Stimulated activated CD4-positive, alpha-beta T cell treated with anti-CD3 and anti-CD28 coated beads, Interleukin-2, amount 100 ng/mL, for 48 hours (primary cell): ENCODE measurements at regions not wholly inside any gene's neighbourhood (a gene's known extent, or its start where the extent isn't known, plus 50 kb on each side); places are given as distances from the start of the nearest gene placed in this dataset.
A peak's percentile ranks its signal among the peaks of the same experiment; 100 is the strongest.

ENCODE experiments used
- DNase-seq, 2 donors: peaks; one replicate each; pipeline ENCODE4 v3.0.0-alpha.2; 2020

DNA sequence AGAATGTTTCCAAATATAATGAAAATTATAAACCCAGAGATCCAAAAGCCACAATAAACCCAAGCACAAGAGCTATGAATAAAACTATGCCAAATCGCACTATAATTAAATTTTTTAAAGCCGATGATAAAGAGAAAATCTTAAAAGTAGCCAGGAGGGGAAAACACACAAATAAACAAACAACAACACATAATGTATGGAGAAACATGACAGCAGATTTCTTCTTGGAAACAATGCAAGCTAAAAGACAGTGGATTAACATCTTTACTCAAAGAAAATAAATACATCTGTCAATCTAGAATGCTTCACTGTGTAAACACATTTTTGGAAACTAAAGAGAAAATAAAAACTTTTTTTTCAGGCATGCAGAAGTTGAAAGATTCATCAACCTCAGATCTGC is 53.0 kb upstream of the SMOX start:
- DNase-seq: no peak

DNA sequence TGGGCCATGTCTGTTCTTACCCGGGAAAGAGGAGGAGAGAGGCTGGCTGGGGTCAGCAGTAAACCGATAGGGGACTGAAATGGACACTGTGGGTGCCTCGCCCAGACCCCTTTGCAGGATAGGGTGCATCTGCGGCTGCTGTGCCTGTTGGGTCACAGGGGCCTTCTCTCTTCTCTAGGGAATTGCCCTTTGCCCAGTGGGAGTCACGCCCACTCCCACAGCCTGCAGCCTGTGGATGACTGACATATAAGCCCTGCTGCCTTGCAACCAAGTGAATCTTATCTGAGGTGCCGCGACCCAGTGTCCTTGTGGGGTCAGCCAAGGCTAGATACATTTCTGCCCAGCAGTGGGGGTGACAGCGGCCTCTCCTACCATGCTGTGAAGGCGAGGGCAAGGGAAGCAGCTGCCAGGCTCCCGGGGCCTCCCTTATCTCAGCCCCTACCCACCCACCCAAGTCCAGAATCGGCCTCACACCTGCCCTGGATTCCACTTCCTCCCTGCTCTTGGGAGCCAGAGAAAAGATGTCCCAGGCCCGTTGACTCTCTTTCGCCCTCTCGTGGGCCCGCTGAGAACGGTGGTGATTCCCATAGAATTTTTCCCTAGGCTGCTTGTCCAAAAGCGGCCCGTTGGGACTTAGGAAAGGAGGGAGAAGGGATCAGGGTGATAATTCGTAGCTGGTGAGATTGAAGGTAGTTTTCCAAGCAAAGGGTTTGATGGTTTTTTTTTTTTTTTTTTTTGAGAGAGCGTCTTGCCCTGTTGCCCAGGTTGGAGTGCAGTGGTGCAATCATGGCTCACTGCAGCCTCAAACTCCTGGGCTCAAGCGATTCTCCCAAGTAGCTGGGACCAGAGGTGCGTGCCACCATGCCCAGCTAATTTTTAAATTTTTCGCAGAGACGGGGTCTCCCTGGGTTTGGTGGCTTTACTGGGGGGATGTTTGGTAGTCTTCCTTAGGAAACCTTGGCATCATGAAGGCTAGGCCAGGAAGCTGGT is 56.8 kb upstream of the SMOX start:
- DNase-seq: peak; percentile 37 to 47

DNA sequence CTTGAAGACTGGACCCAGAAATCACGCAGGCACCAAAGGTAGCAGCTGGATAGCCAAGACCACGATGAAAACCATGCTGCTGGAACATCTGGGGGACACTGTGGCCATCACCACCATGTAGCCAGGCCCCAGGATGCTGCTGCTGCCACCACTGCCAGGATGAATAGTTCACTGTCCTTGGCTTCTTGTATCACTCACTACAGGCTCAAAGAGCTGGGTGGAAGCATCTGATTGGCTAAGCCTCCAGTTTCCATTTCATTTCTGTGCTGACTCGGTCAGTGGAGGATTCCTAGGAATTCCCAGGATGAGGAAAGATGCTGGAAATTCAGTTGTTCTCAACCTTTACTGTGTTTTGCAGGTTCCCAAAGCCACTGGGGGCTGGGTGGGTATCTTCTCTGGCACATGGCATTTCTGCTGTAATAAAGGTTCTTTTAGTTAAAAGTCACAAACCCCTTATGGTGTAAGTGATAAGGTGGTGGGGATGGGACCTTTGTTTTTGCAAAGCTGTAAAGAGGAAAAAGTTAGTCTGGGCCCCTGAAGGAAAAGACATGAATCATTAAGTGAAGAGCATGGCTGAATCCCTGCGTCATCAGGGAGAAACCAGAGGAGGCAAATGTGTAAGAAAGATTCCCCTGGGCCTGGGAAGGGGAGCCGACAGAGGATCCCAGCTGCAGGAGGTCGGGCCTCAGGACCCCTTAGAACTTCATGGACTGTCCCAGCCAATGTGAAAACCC is 57.7 kb upstream of the SMOX start:
- DNase-seq: no peak

DNA sequence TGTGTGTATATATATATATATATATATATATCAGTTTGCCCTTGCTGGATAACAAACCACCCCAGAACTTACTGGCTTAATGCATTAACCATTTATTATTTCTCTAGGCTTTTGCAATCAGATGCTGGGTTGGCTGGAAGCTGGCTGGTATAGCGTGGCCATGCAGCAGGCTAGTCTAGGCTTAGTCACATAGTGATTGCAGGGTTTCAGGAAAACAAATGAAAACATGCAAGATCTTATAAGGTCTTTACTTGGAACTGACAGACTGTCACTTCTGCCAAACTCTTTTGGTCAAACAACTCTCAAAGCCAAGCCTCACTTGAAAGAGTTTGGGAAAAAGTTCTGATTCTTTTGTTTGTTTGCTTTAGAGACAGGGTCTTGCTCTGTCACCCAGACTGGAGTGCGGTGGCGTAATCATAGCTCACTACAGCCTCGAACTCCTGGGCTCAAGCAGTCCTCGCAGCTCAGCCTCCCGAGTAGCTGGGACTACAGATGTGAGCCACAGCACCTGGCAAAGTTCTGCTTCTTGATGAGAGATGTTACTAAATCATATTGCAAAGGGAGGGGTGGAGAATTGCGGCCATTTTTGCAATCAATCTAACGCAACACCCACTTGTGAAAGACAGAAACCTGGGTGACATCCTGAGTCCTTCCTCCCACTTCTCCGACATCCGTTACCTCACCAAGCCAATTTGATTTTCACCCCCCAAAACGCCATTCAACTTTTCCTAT is 58.7 kb upstream of the SMOX start:
- no peak for DNase-seq

DNA sequence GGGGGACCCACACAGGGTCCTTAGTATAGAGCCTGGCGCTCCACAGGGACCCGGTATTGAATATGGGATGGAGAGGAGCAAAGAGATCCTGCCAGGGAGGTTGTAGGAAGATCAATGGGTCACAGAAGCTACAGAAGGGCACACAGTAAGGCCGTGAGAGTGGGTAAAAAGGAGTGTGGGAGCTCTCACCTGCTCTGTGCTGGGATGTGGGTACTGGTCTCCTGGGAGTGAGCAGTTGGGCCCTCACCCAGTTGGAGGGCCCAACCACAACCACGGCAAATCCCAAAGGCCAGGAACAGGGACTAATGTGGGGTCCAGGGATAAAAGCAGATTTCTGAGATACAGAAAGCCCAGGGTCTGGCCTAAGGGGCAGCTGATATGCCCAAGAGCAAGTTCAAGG is 59.9 kb upstream of the SMOX start:
- no peak for DNase-seq

DNA sequence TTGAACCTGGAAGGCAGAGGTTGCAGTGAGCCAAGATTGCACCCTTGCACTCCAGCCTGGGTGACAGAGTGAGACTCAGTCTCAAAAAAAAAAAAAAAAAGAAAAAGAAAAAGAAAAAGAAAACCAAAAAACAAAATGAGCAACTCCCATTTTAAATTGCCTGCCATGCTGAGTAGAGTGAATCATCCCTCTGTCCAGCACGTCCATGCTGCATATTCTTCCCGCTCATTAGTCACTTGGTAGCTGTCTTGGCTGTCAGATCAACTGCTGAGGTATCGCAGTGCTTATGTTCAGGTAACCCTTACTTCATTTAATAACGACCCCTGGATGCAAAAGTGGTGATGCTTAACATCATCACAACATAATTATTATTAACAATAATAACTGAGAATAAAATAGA is 60.7 kb upstream of the SMOX start:
- no peak for DNase-seq

DNA sequence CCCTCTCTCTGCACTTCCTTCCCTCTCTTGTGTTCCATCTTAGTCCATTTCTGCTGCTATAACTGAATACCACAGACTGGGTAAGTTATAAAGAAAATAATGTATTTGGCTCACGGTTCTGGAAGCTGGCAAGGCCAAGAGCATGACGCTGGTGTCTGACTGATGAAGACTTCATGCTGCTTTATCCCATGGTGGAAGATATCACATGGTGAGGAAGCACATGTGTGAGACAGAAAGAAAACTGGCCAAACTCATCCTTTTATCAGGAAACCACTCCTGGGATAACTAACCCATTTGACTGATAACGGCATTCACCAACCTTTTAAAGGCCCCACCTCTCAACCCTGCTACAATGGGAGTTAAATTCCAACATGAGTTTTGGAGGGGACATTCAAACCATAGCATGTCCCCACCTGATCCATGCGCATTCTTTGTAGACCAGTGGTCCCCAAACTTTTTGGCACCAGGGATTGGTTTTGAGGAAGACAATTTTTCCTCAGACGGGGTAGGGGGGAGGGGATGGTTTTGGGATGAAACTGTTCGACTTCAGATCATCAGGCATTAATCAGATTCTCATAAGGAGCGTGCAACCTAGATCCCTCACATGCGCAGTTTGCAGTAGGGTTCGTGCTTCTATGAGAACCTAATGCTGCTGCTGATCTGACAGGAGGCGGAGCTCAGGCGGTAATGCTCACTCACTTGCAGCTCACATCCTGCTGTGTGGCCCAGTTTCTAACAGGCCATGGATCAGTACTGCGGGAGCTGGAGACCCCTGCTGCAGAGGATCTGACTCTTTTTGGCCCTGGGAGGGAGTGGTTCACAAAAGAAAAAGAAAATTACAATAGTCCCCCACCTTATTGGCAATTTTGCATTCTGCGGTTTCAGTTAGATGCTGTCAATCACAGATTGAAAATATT is 61.6 kb upstream of the SMOX start:
- no peak for DNase-seq

DNA sequence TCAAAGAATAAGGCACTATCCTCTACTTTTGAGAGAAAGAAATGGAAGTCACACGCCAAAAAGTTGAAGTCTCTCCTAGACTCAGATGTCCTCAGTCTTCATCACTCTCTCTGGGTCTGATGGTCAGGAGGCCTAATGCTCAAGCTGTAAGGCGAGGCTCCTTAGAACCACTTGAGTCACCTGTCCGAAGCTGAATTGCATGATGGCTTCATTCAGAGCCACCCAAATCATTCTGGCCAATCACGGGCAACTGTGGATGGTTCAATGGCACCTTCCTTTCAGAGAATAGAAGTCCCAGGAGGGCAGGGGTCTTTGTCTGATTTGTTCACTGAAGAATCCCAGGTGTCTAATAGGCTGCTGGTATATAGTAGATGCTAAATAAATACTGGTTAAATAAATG is 63.9 kb upstream of the SMOX start:
- DNase-seq: no peak

DNA sequence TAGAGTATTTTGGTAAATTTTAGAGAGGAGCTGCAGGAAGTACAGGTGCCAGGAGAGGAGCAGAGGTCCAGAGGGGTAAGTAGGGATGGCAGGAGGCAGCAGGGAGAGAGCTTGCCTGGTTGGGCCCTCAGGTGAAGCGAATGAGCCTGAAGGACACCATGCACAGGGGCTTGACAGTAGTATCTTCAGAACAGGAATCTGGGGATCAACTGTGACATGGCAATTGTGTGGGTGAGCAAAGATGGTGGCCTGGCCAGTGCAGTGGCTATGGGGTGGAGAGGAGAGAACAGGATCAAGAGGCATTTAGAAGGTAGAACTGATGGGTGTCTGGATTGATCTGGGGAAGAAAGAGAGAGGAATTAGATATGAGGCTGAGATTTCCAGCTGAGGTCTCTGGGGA is 64.5 kb upstream of the SMOX start:
- no peak for DNase-seq

DNA sequence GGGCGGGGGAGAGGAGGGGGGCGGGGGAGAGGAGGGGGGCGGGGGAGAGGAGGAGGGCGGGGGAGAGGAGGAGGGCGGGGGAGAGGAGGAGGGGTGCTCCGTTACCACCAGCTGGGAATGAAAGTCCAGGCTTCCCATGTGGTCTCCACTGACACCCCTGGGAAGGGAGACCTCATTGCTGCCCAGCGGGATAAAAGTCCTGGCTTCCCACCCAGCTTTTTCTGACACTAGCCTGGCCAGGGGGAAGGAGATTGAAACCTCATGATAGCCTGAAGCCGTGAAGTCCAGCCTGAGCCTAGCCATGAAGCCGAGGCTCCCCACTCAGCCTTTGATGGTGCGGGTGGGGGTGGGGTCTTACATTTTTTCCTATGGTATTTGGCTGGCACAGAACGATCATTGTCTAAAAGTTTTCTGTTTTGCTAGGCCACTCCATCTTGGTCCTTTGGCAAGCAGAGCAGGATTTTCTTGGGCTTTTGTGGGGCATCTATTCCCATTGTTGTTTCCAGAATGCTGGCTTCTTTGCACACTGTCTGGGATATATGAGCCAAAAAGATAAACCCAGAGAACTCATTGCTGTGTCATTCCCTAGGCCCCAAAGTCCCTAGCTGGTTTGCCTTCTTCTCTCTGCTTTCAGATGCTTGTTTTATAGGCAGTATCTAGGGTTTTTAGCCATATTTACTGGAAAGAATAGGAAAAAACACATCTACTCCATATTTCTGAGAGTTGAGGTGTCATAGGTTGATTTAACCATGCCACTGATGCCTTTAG is 65.3 kb upstream of the SMOX start:
- DNase-seq: no peak

DNA sequence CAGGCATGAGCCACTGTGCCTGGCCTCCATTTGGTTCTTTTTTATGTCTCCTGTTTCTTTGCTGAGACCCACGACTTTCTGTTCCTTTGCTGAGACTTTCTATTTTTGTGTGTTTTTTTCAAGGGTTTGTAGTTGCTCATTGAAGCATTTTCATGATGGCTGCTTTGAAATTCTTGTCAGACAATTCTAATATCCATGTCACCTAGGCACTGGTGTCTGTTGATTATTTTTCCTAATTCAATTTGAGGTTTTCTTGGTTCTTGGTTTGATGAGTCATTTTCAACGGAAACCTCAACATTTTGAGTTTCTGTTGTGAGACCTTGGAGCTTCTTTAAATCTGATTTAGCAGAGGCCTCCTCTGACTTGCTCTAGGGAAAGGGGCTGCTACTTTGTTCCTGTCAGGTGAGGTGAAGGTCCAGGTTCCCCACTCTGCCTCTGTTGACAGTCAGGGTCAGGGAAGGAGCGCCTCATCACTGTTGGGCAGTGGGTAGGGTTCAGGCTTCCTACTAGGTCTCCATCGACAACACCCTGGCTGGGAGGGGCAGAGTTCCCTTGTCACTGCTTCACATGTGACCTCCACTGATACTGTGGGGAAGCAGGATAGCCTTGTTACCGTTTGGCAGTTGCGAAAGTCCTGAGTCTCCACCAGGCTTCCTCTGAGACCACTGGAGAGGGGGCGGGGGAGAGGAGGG is 66.1 kb upstream of the SMOX start:
- peak; percentile 19 to 21 for DNase-seq

DNA sequence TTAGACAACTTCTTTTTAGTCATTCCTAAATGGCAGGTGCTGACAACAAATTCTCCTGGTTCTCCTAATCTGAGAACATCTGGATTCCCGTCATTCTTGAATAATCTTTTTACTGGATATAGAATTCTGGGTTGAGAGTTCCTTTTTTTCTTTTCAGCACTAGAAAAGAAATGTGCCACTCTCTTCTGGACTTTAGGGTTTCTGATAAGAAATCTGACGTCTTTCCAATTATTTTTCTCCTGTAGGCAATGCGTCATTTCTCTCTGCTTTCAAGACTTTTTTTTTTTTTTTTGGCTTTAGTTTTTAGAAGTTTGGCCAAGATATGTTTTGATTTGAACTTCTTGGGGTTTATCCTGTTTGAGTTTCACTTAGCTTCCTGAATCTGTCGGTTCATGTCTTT is 66.1 kb upstream of the RNF24 start:
- DNase-seq: no peak

DNA sequence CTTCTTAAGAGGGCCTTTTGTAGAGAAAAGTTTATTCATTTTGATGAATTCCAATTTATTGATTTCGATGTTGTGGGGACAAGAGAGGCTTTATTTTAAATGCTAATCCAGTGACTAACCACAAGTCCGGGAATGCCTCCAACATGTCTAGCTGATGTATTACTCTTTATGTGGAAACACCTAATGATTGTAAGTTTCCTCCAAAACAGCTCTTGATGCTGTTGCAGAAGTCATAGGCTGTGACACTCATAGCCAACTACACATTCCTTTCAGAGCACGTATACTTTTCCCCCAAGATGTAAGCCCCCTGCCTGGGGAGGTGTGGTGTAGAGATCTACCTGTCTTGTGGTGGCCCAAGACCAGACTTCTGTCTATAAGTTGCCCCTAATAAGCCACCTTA is 61.3 kb upstream of the RNF24 start:
- DNase-seq: no peak

DNA sequence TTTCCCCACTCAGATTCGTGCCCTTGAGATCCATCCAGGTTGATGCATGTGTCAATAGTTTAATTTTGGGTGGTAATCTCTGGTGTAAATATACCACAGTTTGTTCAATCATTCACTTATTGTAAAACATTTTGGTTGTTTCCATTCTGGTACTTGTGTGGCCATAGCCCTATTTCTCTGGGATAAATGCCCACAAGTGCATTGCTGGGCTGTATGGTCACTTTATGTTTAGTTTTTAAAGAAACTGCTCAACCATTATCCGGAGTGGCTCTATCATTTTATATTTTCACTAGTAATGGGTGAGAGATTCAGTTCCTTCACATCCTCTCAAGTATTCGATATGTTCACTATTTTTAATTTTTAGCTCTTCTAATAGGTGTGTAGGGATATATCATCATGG is 60.7 kb upstream of the RNF24 start:
- DNase-seq: no peak

DNA sequence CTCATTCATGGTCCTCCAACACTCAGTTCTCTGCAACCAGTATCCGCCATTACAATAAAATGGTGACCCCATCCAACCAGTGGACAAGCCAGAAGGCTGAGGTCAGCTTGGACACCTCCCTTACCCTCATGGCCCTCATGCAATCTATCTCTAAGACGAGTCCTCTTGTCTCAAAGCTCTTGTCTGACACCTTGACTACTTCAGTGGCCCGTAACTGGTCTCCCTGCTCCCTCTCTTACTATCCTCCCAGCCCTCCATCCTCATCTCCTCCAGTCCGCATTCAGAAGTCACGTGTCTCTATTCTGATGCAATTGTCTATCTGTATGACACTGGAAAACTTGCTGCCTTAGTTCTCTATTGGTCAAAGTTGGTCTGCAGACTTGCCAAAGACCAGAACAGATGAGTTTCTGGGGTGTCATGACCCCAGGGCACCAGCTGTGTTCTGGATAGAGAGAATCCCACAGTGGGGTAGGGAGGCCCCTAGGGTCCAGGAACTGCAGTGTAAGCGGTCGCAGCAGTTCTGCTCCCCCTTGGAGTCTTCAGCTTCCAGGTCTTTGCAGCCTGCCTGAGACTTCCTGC is 59.6 kb upstream of the RNF24 start:
- DNase-seq: no peak

DNA sequence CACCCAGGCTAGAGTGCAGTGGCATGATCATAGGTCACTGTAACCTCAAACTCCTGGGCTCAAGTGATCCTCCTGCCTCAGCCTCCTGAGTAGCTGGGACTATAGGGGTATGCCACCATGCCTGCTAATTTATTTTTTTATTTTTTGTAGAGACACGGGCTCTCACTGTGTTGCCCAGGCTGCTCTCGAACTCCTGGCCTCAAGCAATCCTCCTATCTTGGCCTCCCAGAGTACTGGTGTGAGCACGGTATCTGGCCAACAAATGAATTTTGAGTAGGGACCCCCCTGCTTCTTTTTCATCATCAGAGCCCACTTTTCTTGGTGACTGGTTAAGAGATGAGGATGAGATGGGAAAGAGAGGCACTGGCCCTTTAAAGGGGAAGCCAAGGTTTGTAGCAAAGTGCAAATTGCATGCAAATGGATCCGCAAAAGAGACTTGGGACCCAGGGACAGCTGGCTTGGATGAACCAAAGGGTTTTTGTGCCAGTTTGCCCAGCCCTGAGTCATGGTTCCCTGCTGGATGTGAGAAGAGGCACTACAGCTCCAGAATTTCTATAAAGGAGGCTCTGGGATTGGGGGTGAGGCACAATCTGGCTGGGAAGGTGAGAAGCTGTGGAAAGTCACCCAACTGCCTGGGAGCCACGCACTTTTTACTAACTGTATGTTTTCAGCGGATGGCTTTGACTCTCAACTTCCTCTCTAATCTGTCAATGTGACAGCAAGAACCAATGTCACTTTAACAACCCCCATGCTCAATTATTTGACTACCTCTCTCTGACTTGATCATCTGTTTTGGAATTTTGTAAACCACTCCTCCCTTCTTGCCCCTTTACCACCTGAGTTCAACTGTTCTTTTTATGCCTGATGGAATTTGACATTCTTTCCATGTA is 58.7 kb upstream of the RNF24 start:
- DNase-seq: no peak

DNA sequence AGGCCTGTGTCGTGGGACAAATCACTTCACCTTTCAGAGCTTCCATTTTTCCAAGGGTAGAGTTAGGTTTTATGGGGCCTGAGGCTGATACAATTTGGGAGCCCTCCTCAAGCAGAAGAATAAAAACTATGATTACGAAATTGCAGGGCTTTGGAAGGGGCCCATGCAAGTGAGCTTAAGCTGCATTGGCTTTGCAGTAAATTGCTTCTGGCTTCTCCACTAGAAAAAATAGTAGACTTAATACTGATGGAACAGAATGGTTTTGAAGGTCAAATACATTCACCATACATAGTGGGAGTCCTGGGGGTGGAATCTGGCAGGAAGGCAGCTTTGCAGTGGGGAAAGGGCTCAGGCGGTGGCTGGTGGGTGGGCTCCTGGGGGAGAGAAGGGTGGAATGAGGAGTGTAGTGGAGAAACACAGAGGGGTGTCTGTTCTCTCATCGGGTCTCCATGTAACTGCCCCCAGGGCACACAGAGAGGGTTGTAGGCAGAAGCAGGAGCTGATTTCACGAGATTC is 55.9 kb upstream of the RNF24 start:
- DNase-seq: no peak

DNA sequence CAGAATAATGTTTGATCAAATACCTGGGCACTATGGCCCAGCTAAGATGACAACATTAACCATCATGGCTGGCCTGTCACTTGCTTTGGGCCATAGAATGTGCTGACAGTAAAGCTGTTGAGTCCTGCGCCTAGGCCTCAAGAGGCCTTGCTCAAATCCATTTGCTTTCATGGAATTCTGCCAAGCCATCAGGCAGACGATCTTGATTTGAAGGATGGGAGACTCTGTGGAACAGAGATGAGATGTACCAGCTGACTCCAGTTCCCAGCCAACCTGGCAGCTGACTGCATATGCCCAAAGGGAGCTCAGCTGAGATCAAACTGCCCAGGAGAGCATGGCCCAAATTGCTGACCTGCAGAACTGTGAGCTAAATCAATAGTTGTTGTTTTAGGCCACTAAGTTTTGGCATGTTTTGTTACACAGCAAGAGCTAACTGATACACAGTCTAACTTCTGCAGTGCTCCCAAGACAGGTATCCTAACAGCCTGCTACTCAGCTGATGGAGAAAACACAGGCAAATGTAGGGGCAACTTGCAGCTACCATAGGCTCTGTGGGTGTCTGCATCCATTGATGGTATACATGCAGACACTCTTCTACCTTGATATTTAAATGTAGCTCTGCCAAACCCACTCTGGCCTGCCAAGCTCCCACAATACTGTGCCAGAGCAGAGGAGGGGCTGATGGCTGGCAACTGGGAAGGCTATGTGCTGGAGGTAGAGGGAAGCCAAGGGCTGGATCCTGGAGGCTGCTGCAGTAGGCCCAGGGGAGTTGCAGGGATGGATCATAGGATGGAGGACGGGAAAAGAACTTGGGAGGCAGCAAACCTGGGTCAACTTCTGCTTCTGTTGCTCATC is 55.2 kb upstream of the RNF24 start:
- DNase-seq: no peak
